ENCODE measurements at regions not wholly inside any gene's neighbourhood (a gene's known extent, or its start where the extent isn't known, plus 50 kb on each side); places are given as distances from the start of the nearest gene placed in this dataset.

DNA sequence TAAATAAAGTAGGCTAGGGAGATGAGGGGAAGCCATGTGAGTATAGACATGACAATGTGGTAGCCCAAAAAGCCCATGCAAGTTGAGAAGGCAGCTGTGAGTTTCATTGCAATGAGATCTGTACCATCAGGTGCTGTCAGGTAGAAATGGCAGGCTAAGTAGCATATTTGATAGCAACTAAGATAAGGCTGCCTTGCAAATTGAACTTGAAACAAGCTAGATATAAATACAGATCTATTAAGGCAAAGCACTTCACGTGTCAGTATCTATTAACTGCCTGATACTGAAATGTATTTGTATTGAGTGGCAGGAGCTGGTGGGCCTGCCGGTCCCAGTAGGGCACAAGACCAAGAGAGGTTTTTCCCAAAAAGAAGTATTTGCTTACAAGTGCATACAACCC is 419.9 kb downstream of the TDRD15 start:
- DNase-seq, result no peak

DNA sequence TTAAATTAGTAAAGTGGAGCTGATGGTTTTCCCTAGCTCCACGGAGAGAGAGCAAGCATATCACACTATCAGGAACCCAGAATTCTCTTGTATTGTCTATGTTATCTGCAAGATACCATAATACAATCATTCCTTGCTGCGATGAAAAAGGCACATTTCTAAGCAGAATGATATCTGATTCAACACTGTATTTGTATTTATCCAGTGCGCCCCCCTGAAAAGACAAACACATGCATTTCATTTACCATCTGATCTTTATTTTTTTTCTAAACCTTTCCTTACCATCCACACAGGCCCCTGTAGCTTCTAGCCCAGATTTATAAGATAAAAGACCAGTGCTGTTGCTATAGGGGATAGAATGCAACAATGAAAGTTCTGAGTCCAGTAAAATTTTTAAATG is 420.6 kb downstream of the TDRD15 start:
- DNase-seq, result no peak

DNA sequence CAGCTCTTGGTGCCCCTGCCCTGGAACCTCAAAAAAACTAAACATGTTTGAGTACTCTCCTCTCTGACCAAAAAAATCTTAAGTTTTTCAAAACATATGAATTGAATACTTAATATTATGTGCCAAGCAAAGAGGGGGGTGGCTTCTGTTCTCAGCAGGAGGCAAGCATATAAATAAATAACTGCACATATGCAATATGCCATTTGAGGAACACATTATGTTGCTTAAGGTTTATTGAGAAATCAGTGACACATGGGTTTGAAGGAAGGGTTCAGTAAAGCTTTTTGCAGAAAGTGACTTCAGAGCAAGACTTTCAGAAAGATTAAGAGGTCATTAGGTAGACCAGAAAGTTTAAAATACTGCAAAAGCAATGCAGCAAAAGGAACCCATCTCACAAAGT is 429.2 kb downstream of the TDRD15 start:
- no peak for DNase-seq

DNA sequence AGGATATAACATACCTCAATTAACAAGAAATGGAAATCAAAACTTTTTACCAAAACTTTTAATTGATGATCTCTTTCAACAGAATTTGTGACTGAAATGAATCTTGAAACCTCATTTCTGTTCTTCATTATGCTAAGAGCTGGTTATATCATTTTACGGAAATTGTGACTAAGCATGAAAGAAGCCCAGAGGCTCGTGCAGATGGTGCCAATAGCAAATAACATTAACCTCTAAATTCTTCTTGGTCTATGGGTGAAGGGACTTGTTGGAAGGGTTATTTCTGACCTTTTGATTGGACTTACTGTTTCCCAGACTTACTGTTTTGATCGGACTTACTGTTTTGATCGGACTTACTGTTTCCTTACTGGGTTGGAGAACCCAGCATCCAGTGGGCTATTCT is 435.6 kb downstream of the TDRD15 start:
- no peak for DNase-seq

DNA sequence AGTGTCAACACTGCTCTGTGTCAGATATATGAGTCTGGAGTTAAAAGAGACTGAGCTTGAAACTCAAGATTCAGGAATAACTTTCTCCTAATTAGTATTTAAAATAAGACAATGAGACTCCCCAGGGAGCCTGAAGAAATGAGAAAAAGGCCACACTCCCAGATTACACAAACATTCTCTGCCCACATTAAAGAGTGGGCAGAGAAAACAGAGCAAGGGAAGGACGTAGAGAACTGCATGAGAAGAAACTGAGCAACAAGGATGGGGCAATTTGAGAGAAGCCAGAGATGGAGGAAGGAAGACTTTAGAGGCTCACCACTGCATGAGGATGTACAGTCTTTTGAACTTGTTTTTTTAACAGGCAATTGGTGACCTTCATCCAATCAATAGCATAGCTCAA is 438.2 kb downstream of the TDRD15 start:
- DNase-seq, result no peak

DNA sequence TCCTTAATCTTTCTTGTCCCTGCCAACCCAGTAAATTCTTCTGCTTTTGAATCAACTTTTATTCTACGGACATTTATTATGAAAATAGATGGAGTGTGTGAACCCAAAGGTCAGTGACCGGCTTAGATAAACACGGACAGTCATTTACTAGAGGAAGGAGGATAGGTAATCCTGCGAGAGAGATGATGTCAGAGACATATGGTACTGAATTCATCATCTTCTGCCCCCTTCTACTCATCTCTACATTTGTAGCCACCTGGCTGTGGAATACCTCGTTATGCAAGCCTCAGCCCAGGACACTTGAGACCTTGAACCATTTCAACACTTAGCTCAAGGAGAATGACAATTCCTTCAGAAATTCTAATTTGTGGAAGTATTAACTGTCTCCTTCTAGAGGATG is 443.6 kb downstream of the TDRD15 start:
- no peak for DNase-seq

DNA sequence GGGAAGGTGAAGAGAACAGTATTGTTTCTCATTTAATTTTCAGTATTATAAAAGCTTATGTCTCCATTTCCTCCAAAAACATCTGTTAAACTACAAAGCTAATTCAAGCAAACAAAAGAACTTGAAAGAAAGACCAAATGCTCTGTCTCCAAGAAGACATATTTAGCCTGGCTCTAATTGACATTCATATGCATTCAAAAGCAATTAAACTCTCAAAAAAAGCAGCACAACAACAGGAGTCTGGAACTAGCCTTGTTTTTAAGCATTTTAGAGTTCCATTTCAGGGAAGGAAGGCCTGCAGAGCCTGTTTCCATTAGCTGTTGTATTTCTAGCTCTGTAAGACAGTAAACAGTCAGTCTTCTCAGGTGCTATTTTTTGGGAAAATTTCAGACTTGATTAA is 447.9 kb downstream of the TDRD15 start:
- DNase-seq, result no peak

DNA sequence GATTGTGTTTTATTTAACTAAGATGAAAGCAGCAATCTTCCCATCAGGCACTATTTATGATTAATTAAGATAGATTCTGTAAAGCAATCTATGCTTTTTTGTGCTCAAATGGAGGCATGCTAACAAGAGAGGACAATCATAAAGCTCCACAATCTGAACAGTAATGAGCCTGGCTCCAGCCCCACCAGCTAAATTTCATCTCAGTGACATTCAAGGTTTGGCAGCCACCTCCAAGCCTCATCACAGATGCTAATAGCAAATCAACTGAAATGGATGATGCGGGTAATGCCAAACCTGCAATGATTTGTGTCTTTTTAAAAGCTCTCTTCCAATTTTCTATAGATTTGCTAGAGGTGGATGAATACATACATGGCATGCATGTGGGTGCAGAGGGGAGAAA is 456.6 kb downstream of the TDRD15 start:
- no peak for DNase-seq

DNA sequence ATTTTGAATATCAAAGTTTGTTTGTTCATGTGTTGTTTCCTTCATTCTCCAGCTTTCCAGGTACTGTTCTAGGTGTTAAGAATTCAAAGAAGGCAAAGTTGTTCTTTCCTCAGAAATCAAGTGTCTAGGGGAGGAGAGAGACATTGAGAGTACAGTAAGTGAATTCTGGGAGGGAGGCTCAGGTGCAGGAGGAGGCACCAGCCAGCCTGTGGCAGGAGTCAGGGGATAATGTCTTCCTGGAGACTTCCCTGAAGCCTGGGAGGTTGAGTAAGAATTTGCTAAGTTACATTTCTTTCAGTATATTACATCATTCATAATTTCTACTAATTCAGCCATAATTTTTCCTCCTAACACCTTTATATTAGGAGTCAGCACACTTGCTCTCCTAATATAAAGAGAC is 462.1 kb downstream of the TDRD15 start:
- no peak for DNase-seq

DNA sequence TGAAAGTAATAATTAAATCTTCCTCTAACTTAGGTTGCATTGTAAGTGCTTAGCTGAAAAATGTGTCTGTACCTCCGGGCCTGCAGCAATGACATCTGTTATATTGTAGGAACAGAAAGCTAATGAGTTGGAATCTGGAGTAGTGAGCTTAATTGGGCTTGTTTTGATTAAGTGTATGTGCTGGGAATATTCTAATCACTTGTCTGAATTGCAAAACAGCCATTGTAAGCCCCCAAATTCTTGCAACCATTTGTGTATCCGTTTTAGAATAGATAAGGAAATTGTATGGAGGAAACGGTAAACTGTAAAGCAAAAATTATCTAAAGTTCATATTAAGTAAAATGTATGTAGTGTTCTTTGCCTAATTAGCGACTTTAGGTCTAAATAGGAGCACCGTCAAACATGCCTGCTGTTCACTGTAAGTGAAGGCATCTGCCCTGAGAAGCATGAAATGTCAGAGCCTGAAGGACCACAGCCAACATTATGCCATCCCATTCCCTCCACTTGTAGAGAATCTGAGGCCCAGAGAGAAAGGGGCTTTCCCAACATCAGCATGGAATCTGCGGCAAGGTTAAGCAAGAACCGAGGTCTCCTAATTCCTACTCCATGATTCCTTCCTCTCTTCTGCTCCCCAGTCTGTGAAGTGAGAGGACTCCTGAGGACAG is 466.4 kb downstream of the TDRD15 start:
- DNase-seq, result no peak

DNA sequence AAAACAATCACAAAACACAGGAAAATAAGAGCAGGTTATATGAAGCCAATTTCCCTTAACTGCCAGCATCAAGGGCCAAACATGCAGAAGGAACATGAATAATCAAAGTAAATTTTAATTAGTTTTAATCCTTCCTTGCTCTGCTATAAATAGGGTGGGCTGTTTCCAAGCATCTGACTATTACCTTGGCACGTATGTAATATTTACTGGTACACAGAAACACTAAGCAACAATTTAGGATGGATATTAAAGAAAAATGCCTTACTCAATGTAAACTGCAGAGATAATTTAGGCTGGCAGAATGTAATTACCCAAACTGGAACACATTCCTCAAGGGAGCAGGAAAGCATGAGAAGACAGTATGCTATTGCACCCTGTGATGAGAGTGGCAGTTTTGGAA is 468.2 kb downstream of the TDRD15 start:
- DNase-seq, result no peak

DNA sequence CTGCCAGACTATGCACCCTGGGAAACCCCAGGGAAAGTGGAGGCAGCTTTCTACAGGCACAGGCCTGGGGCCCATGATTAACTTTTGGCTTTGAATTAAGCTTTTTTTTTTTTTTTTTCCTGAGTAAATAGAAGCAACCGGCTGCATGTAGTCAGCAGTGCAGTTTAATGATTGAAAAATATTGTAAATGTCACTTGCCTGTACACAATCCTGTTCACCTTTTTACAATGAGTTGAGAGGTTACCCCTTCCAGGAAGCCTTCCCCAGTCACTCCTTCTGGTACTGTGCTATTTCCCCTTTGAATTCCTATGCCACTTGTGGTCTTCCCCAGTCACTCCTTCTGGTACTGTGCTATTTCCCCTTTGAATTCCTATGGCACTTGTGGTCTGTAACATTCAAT is 475.6 kb downstream of the TDRD15 start:
- no peak for DNase-seq

DNA sequence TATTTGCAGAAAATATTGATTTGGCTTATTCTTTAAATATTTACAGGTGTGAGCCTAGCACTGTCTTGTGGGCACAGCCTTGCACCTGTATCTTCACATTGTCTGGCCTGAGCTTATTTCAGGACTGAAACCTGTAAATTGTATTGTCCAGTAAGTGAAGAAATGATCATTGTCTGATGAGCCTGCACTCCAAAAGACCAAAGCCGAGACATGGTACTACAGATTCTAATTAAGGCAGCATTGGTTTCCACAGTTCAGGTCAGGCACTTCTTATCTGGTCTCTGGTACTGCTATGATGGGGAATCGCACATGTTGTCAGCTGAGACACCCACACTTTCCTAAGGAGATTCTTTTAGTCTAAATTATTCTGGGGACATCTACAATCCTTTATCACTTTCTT is 479.0 kb downstream of the TDRD15 start:
- DNase-seq, result no peak

DNA sequence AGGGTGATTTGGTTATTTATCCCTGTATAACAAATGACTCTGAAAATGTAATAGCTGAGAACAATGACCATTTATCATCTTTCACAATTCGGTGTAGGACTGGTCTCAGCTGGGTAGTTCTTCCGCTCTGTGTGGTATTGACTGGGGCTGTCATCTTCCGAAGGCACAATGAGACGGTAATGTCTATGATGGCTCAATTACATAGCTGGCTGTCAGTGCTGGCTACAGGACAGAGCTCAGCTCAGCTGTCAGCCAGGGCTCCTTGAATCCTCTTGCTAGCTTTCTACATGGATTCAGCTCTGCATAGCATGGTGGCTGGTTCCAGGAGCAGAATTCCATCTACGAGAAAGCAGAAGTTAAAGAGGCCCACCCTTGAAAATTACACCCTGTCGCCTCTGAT is 483.8 kb downstream of the TDRD15 start:
- no peak for DNase-seq

DNA sequence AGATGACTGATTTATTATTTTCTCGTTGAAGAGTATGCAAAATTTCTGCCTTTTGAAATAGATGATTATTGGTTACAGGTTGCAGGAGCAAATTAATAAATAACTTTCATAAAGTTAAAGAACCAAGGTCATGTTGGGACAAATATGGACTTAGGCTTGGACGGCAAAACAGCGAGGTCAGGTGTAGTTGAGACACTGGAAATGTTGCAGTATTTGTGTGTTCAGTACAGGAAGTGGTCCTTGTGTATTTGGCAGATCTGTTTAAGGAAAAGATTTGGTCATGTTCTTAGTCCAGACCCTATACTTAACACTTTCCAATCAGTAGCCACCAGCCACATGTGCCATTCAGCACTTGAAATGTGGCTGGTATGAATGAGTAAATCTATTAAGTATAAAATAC is 486.5 kb downstream of the TDRD15 start:
- DNase-seq, result no peak

DNA sequence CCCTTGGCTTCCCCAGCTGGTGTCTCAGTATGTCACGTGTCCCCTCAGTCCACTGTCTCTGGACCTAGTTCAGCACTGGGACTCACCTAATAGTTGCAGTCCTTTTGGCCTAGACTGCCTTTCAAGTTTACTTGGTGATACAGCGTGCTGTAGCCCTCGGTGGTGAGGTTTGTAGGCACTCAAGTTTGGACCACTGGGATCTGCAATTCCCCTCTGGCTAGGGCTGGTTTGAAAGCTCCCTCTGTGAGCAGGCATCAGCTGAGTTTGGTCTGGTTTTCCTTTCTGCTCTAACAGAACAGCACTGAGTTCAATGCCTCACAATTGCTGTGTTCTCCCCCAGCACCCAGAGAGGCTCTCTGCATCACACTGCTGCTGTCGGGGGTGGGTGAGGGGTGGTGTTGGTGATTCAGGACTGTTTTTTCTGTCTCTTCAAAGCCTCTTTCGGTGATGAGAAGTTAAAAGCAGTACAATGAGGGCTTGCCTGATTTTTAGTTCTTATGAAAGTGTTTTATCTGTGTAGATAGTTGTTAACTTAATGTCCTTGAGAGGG is 494.2 kb downstream of the TDRD15 start:
- DNase-seq, result no peak

DNA sequence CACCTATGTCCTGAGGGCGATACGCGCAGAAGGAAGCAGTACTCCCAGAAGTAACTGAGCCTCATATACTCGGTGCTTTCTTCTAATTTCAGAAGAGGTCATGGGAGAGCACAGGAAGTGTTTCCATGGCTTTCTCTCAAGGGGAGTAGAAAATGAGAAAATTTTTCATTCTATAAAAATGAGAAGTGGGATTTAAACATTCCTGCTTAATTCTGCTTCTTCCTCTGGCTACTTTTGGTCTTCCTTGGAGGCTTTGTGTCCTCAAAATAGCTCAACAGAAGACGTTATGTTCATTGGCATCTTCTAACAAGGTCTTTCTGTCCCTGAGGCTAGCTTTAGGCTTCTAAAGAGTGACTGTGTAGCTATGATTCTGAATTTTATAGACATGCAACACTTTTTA is 497.0 kb downstream of the TDRD15 start:
- no peak for DNase-seq

DNA sequence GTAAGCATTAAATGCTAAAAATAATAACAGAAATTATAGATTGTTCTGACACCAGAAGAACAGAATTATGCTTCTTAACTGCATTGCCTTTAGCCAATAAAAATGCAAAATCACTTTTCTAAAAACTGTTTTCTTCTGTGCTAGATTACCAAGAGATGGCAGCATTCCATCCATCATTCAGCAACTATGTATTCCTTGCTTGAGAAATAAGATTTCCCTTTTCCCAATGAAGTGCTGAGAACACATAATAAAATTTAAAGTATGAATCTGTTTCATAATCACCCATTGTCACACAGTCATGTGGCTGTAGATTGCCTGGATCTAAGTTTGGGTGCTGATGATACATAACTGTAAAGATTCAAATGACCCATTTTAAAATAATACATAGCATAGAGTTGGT is 504.2 kb downstream of the TDRD15 start:
- no peak for DNase-seq

DNA sequence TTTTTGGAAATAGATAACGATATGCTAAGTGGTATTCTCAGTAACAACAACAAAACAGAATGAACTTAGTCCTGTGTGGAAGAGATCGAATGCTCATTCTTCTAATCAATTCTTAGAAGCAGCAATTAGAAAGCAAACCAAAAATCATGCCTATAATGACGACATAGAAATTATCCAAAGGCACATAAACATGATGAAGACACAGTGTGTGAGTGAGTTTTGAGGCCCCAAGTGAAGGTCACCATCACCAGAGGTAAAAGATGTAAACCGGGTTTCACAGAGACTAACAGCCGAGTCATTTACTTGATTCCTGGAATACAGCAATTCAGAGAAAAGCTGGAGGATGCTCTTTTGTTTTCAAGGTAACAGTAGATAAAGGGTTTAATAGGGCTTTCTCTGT is 509.2 kb downstream of the TDRD15 start:
- DNase-seq, result no peak

DNA sequence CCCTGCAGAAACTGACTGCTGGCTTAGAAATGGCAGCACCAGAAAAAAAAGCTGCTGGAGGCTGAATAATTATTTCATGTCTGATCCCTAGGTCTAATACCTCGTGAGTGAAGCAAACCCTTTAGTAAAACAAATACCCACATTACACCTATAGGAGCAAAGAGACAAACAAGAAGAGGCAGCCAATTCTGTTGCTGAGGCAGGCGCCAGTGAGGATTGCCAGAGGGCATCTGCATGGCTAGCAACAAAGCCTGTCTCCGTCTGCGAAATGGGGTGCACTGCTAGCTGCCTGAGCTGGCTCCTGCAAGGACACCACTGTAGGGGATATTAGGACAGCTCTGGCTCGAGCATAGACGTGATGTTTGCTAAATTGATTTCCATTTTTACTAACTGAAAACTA is 509.7 kb downstream of the TDRD15 start:
- DNase-seq, result no peak

DNA sequence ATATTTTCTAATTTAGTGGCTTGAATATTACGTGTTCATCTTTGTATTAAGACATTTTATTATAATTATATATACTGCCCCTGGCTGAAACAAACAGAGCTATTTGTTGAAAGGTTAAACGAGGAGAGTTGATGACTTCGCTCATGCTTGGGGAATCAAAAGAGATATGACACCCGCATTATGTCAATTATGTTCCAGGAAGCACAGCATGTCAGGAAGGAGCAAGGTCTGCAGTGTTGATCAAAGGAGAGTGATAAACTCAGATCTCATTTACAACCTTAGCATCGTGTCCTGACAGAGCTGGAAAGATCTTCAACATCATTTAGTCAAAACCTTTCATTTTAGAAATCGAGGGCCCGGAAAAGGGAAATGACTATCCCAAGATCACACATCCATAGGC is 510.1 kb downstream of the TDRD15 start:
- DNase-seq, result no peak

DNA sequence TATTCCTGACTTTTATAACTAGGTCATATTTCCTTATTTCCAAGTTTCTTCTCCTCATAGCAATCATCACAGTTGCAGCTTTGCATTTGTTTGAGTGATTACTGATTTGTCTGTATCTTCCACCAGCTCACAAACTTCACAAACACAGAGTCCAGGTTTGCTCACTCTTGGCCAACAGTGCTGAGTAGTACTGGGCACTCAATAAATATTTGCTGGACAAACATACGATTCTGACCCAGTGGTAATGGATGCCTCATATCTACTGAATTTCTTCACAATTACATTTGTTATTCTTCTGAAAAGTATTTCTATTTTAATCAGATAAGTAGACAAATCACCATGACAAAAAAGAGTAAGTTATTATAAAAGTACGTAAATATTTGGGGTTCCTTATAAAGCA is 516.3 kb downstream of the TDRD15 start:
- no peak for DNase-seq

DNA sequence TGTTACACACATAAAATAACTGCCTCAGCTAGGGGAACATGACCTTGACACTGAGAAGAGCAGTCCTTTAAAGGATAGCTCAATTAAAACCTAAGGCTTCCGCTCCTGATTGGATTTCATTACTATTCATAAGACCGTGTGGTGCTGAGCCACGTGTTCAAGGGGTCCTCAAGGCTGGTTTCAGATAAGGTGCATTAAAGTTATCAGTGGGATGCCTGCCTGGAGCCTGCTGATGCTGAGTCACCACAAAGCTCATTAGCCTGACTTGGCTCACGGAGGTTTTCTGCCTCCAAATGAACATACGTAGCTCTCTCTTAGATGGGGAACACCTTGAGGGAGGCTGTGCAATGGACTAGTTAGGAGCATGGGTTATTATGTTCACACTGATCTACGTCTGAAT is 518.9 kb downstream of the TDRD15 start:
- no peak for DNase-seq

DNA sequence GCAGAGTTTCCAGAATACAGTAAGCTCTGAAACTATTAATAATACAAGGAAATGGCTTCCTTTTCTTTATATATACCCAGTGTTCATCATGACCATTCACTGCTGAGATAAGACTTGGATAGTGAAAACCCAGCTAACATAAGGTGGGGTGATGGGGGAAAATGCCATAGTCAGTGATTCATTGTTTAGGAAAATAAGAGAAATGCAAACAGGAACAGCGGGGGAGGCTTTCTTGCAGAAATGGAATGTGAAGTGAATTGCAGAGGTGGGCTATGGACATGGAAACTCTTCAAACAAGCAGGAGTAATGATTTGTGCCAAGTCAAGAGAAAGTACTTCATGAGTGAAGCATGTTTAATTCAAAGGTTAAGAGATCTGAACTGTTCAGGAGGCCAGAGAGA is 519.4 kb downstream of the TDRD15 start:
- no peak for DNase-seq

DNA sequence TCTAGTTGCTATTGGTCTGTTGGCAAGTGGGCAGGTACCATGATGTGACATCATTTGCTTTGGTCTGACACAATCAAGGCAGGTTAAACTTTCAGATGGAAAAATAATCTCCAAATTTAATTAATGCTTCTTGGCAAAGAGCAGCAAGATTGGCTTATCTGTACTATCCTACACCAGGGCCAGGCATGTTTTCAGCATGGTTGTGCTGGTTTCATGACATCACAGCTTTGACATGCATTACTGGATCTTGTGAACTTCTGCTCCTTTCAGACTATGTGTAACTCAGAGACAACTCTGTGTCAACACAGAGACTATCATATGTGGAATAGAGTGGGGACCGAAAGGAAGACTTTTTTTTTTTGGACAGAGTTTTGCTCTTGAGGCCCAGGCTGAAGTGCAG is 520.5 kb downstream of the TDRD15 start:
- no peak for DNase-seq

DNA sequence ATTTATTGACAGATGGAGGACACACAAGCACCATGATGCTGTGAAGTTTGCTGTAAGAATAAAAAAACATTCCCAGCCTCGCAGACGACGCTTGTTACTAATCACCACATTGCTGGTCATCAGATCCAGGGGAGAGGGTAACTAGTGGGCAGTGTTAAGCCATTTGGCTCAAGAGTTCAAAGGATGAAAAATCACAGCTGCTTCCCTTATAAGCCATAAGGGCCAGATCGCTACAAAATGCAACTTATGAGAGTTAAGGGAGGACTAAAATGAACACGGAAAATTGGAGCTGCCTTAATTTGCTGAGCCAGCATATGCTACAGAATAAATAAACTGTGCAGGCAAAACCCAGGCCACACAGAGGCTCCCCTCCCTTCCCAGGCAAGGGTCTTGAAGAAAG is 522.6 kb downstream of the TDRD15 start:
- DNase-seq, result no peak

Data from DMS79 treated with DMSO at 0.1 percent for 48 hours (cell line).